ENCODE measurements at regions not wholly inside any gene's neighbourhood (a gene's known extent, or its start where the extent isn't known, plus 50 kb on each side); places are given as distances from the start of the nearest gene placed in this dataset.

DNA sequence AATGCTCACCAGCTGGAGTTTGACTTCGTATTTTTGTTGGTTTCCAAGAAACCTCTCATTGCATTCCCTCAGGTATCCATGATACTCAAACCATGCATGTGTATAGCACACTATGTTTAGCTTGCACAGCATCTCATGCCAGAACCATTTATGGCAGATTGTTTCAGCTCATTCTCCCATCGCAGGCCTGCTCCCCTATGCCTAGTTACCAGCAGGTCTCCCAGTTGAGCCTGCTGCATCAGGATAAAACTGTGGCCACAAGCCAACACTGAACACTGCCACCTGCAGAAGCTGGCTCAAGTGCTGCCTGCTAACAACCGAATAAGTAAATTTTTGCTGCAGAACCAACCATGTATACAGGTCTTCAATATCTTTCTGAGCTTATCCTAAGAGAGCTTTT, 804.5 kb downstream of the NLGN4Y start:
- no peak for TF ChIP-seq CTCF (IDR thresholded peaks at IDR 0.05; ENCODE audit: control extremely low read depth, extremely low read depth, low read depth, missing control alignments)
- ChIA-PET POLR2A (no interaction called here), CTCF (no interaction called here)
- DNase-seq (ENCODE audit: extremely low spot score): no peak

GRCh38 chrY:15343522-15343921, 819.2 kb downstream of the NLGN4Y start:
- TF ChIP-seq CTCF (IDR thresholded peaks at IDR 0.05; ENCODE audit: control extremely low read depth, extremely low read depth, low read depth, missing control alignments): no peak
- no peak for DNase-seq (ENCODE audit: extremely low spot score)
- POLR2A ChIA-PET: no interaction called here
- CTCF ChIA-PET: no interaction called here

DNA sequence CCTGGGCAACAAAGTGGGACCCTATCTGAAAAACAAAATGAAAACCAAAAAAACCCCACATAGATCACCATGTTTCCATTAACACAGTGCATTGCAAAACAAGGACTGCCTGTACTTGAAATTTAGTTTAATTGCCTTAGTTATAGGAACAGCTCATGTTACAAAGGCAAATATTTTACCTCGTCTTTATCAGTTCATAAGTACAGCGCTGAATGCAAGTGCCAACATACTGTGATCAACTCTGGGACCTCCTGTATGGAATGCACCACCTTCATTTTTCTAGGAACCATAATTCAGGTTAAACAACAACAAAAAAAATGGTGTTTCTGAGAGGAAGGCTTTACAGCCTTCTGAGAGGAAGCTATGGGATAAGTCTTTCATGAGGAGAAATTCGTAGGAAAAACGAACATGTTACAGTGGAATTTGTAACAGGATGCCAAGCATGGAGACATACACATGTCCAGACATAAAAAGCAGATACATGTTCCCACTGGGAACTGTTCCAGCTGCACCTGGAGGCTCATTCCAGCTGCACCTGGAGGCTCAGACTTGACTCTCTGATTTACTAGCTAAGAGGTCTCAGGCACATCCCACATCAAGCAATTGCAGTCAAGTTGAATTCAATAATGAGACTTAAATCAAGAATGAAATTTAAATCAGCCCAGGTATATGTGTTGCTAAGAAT, 821.3 kb downstream of the NLGN4Y start:
- DNase-seq (ENCODE audit: extremely low spot score): no peak
- ChIA-PET CTCF (no interaction called here), POLR2A (no interaction called here)
- TF ChIP-seq CTCF (IDR thresholded peaks at IDR 0.05; ENCODE audit: control extremely low read depth, extremely low read depth, low read depth, missing control alignments): no peak

DNA sequence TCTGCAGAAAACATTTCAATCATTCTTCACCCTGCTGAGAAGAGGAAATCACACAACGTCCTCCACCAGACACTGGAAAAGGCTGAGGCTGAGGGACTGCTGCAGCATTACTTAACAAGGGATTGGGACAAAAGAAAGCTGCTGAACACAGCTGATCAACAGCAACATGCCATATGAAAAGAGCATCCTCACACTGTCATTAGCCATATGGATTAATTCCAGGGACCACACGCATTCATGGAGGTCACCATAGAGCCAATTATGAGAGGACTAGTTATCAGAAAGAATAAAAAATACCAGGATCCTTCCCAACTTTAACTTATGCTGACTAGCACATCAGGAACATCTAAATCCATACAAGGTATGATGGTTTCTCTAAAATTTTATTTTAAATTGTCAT, 825.0 kb downstream of the NLGN4Y start:
- POLR2A ChIA-PET: no interaction called here
- CTCF ChIA-PET: no interaction called here
- no peak for TF ChIP-seq CTCF (IDR thresholded peaks at IDR 0.05; ENCODE audit: control extremely low read depth, extremely low read depth, low read depth, missing control alignments)
- no peak for DNase-seq (ENCODE audit: extremely low spot score)

DNA sequence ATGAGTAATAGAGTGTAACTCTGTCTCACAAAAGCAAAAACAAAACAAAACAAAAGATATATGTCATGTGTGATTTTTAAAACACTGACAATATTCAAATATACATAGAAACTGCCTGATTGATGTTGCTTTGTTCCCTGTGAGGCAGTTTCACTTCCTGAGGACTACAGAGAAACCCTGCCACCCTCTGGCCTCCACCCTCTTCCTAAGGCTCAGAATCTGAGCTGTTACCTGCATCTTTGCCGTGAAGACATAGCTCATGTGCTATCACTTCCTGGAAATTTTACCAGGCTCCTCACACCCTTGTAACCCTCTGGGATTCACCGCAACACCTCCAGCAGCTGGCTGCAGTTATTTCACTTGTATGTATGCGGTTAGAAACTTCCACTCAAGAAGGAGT, 831.0 kb downstream of the NLGN4Y start:
- TF ChIP-seq CTCF (IDR thresholded peaks at IDR 0.05; ENCODE audit: control extremely low read depth, extremely low read depth, low read depth, missing control alignments): no peak
- CTCF ChIA-PET: no interaction called here
- POLR2A ChIA-PET: no interaction called here
- DNase-seq (ENCODE audit: extremely low spot score): no peak

GRCh38 chrY:15360471-15360870, 836.1 kb downstream of the NLGN4Y start:
- TF ChIP-seq CTCF (IDR thresholded peaks at IDR 0.05; ENCODE audit: control extremely low read depth, extremely low read depth, low read depth, missing control alignments): no peak
- no peak for DNase-seq (ENCODE audit: extremely low spot score)
- POLR2A ChIA-PET: no interaction called here
- CTCF ChIA-PET: no interaction called here

DNA sequence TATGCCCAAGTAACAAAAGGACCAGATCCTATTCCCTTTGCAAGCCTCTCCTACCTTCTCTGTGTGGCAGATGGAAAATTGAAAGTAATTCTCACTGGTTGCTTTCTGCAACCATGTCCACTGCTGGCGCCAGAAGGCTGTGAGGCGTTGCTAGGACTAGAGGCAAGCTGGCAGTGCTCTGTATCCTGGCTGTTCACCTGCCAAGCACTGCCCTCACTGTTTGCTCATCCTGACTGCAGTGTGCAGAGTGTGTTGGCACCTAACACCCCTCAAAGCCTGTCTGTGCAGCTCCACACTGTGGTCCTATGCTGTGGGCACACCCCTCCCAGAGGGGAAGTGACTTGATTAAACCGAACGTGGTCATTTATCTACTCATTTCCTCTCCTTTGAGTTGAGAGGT, 840.7 kb downstream of the NLGN4Y start:
- ChIA-PET CTCF (no interaction called here), POLR2A (no interaction called here)
- no peak for TF ChIP-seq CTCF (IDR thresholded peaks at IDR 0.05; ENCODE audit: control extremely low read depth, extremely low read depth, low read depth, missing control alignments)
- no peak for DNase-seq (ENCODE audit: extremely low spot score)
